ENCODE measurements at regions not wholly inside any gene's neighbourhood (a gene's known extent, or its start where the extent isn't known, plus 50 kb on each side); places are given as distances from the start of the nearest gene placed in this dataset.

DNA sequence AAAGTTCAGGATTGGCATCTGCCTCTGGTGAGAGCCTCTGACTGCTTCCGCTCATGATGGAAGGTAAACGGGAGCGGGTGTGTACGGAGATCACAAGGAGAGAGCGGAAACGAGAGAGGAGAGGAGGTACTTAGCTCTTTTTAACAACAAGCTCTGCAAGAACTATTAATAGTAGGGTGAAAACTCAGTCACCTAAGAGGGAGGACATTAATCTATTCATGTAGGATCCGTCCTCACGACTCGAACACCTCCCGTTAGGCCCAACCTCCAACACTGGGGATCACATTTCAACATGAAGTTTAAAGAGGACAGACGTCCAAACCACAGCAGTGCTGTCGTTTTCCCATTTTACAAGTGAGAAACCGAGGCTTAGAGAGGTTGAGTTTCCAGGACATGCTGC lies 173.7 kb downstream of the SLC28A3 start:
- Histone ChIP-seq H3K9ac (replicated peaks; ENCODE audit: extremely low read depth, insufficient read depth, low read length) (no peak overlapping the region), H2AFZ (ENCODE audit: low read depth, low read length) (no peak overlapping the region), H3K36me3 (ENCODE audit: control insufficient read depth in 2 of 2, extremely low read depth in 1 of 2, insufficient read depth in 2 of 2, low read length in 2 of 2) (no peaks in the 10 kb centered on the region), H3K27ac (ENCODE audit: insufficient read depth, low read depth, low read length) (no peak overlapping the region), H3K4me2 (ENCODE audit: insufficient read depth, low read length) (no peak overlapping the region), H3K9me3 (replicated peaks; ENCODE audit: control insufficient read depth, insufficient read depth, low read length) (no peaks in the 10 kb centered on the region), H3K79me2 (ENCODE audit: control insufficient read depth, insufficient read depth, low read length) (no peaks in the 10 kb centered on the region), H4K20me1 (replicated peaks; ENCODE audit: control insufficient read depth, extremely low read depth, insufficient read depth, low read length) (no peaks in the 10 kb centered on the region), H3K4me3 (replicated peaks in 1 of 3; ENCODE audit: insufficient read depth in 1 of 3, low read depth in 1 of 3, low read length in 3 of 3) (no peak overlapping the region), H3K4me1 (ENCODE audit: control insufficient read depth, extremely low read depth, insufficient read depth, low read length) (peaks cover 11% of the 10 kb centered on the region), H3K27me3 (ENCODE audit: control insufficient read depth in 2 of 2, insufficient read depth in 2 of 2, low read length in 2 of 2) (no peaks in the 10 kb centered on the region), H3K9me1 (replicated peaks; ENCODE audit: control insufficient read depth, extremely low read depth, insufficient read depth, low read length) (no peaks in the 10 kb centered on the region)
- POLR2A ChIA-PET = interaction anchor here (0.6 to 0.7 kb wide), 2 partner anchors 28 to 326 kb away, joined by 3 to 4 read pairs; no protein-coding TSS in a partner anchor
- CTCF ChIA-PET = interaction anchor here (0.9 kb wide), 1 partner anchor 15 kb away, joined by 3 read pairs; no protein-coding TSS in a partner anchor
- FAIRE-seq (no peak), DNase-seq (ENCODE audit: low read depth, low spot score) (no peak)
- dilution Hi-C loops (cut with MboI; ENCODE audit: extremely low pct_ligation_motif_present, low sequenced_read_pairs) = no loop called here
- intact Hi-C loops (cut with micrococcal nuclease) = no loop called here
- BruUV-seq (replicated peaks) = no TSS peak
- TF ChIP-seq POLR2AphosphoS5 (IDR thresholded peaks at IDR 0.05; ENCODE audit: insufficient read depth, low read depth, low read length) (no peak), EZH2 (IDR thresholded peaks at IDR 0.05; ENCODE audit: borderline replicate concordance, low read depth, low read length, severe bottlenecking) (no peak), FOS (IDR thresholded peaks at IDR 0.05; ENCODE audit: borderline replicate concordance, insufficient read depth, low read length) (no peak), MYC (IDR thresholded peaks at IDR 0.05; ENCODE audit: low read depth, low read length) (no peak), POLR2A (IDR thresholded peaks at IDR 0.05; ENCODE audit: low read depth, low read length) (no peak), GATA2 (IDR thresholded peaks at IDR 0.05; ENCODE audit: insufficient read depth, insufficient read length, low read depth, low read length) (no peak)

DNA sequence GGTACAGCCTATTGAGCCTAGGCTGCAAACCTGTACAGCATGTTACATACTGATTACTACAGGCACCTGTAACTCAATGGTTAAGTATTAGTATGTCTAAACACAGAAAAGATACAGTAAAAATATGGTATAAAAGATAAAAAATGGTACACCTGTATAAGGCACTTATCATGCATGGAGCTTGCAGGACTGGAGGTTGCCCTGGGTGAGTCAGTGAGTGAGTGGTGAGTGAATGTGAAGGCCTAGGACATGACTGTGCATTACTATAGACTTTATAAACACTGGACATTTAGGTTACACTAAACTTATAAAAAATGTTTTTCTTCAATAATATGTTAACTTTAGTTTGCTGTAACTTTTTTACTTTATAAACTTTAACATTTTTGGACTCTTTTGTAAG lies 171.3 kb downstream of the SLC28A3 start:
- no peak for FAIRE-seq
- Histone ChIP-seq H3K27me3 (ENCODE audit: control insufficient read depth in 2 of 2, insufficient read depth in 2 of 2, low read length in 2 of 2) (no peaks in the 10 kb centered on the region), H3K36me3 (ENCODE audit: control insufficient read depth in 2 of 2, extremely low read depth in 1 of 2, insufficient read depth in 2 of 2, low read length in 2 of 2) (no peaks in the 10 kb centered on the region), H3K9me3 (replicated peaks; ENCODE audit: control insufficient read depth, insufficient read depth, low read length) (no peaks in the 10 kb centered on the region), H3K4me1 (ENCODE audit: control insufficient read depth, extremely low read depth, insufficient read depth, low read length) (peaks cover 11% of the 10 kb centered on the region), H3K4me3 (replicated peaks in 1 of 3; ENCODE audit: insufficient read depth in 1 of 3, low read depth in 1 of 3, low read length in 3 of 3) (no peak overlapping the region), H3K4me2 (ENCODE audit: insufficient read depth, low read length) (no peak overlapping the region), H4K20me1 (replicated peaks; ENCODE audit: control insufficient read depth, extremely low read depth, insufficient read depth, low read length) (no peaks in the 10 kb centered on the region), H3K9me1 (replicated peaks; ENCODE audit: control insufficient read depth, extremely low read depth, insufficient read depth, low read length) (no peaks in the 10 kb centered on the region), H3K27ac (ENCODE audit: insufficient read depth, low read depth, low read length) (no peak overlapping the region), H2AFZ (ENCODE audit: low read depth, low read length) (no peak overlapping the region), H3K9ac (replicated peaks; ENCODE audit: extremely low read depth, insufficient read depth, low read length) (no peak overlapping the region), H3K79me2 (ENCODE audit: control insufficient read depth, insufficient read depth, low read length) (no peaks in the 10 kb centered on the region)
- intact Hi-C loops (cut with micrococcal nuclease) (no loop called here), dilution Hi-C loops (cut with MboI; ENCODE audit: extremely low pct_ligation_motif_present, low sequenced_read_pairs) (no loop called here)
- ChIA-PET POLR2A (no interaction called here), CTCF (interaction anchor here (0.7 to 3.0 kb wide), 5 partner anchors 8 to 30 kb away, joined by 3 to 6 read pairs (median 5); no protein-coding TSS in a partner anchor)
- no peak for DNase-seq (ENCODE audit: low read depth, low spot score)
- TF ChIP-seq POLR2A (IDR thresholded peaks at IDR 0.05; ENCODE audit: low read depth, low read length) (no peak), EZH2 (IDR thresholded peaks at IDR 0.05; ENCODE audit: borderline replicate concordance, low read depth, low read length, severe bottlenecking) (no peak), POLR2AphosphoS5 (IDR thresholded peaks at IDR 0.05; ENCODE audit: insufficient read depth, low read depth, low read length) (no peak), FOS (IDR thresholded peaks at IDR 0.05; ENCODE audit: borderline replicate concordance, insufficient read depth, low read length) (peak; percentile 62), JUN (IDR thresholded peaks at IDR 0.05; ENCODE audit: borderline replicate concordance, insufficient read depth, insufficient read length, low read depth) (no peak)
- TF ChIP-seq, protein P1, sequence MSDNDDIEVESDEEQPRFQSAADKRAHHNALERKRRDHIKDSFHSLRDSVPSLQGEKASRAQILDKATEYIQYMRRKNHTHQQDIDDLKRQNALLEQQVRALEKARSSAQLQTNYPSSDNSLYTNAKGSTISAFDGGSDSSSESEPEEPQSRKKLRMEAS (IDR thresholded peaks at IDR 0.05; ENCODE audit: insufficient read depth, insufficient read length) = no peak
- TF ChIP-seq, protein P2, sequence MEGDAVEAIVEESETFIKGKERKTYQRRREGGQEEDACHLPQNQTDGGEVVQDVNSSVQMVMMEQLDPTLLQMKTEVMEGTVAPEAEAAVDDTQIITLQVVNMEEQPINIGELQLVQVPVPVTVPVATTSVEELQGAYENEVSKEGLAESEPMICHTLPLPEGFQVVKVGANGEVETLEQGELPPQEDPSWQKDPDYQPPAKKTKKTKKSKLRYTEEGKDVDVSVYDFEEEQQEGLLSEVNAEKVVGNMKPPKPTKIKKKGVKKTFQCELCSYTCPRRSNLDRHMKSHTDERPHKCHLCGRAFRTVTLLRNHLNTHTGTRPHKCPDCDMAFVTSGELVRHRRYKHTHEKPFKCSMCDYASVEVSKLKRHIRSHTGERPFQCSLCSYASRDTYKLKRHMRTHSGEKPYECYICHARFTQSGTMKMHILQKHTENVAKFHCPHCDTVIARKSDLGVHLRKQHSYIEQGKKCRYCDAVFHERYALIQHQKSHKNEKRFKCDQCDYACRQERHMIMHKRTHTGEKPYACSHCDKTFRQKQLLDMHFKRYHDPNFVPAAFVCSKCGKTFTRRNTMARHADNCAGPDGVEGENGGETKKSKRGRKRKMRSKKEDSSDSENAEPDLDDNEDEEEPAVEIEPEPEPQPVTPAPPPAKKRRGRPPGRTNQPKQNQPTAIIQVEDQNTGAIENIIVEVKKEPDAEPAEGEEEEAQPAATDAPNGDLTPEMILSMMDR (IDR thresholded peaks at IDR 0.05; ENCODE audit: extremely low read depth in 1 of 2, insufficient read depth in 1 of 2, low read depth in 1 of 2, low read length in 2 of 2) = no peak
- BruUV-seq (replicated peaks) = no TSS peak

Data from endothelial cell of umbilical vein (primary cell).